Gastroesophageal sphincter (tissue), 4 donors: ENCODE measurements at regions not wholly inside any gene's neighbourhood (a gene's known extent, or its start where the extent isn't known, plus 50 kb on each side); places are given as distances from the start of the nearest gene placed in this dataset.
A peak's percentile ranks its signal among the peaks of the same experiment; 100 is the strongest.

Source experiments
- ATAC-seq: fragments of 150-250 bp; one replicate; pipeline ENCODE4 v1.9.1; 2016; ENCODE audit warnings: mild to moderate bottlenecking, moderate library complexity
- H3K27ac ChIP-seq, 4 donors: fragments of 200-600 bp; sonication (generic) in 3 of 4; 1 replicate in 3 of 4; 2 replicates in 1 of 4; pipeline ENCODE4 v1.5.1; 2016 to 2019
- H3K27me3 ChIP-seq: fragments of 200-600 bp; sonication (generic); one replicate; pipeline ENCODE4 v1.5.1; 2019
- H3K36me3 ChIP-seq, 2 donors: fragments of 200-600 bp; sonication (generic); one replicate each; pipeline ENCODE4 v1.5.1; 2019; ENCODE audit warnings: control low read depth in 1 of 2
- H3K4me1 ChIP-seq, 3 donors: fragments of 200-600 bp; sonication (generic); 1 replicate in 2 of 3; 2 replicates in 1 of 3; pipeline ENCODE4 v1.5.1; 2016 to 2019; ENCODE audit warnings: control low read depth in 2 of 3
- H3K4me3 ChIP-seq, 2 donors: fragments of 200-600 bp; sonication (generic); one replicate each; pipeline ENCODE4 v1.5.1; 2019; ENCODE audit warnings: mild to moderate bottlenecking in 1 of 2, moderate library complexity in 1 of 2
- H3K9me3 ChIP-seq, 3 donors: fragments of 200-600 bp; sonication (generic); one replicate each; pipeline ENCODE4 v1.5.1; 2017 to 2019; ENCODE audit warnings: control low read depth in 2 of 3
- EP300 ChIP-seq: sonication (generic); formaldehyde crosslinking; IDR thresholded peaks from one replicate; pipeline ENCODE4 v1.6.1; 2017; ENCODE audit warnings: antibody characterized with exemption, mild to moderate bottlenecking
- POLR2A ChIP-seq, 2 donors: fragments of 450-650 bp; IDR thresholded peaks; one replicate each; pipeline ENCODE4 v1.6.1; 2017; ENCODE audit warnings: antibody characterized with exemption in 2 of 2, mild to moderate bottlenecking in 2 of 2, moderate library complexity in 1 of 2
- POLR2AphosphoS5 ChIP-seq: sonication (generic); formaldehyde crosslinking; IDR thresholded peaks from one replicate; pipeline ENCODE4 v1.6.1; 2017; ENCODE audit warnings: antibody characterized with exemption
- WGBS, 2 donors: methylation state at CpG; one replicate each; pipeline ENCODE4 v1.1.5; 2018; ENCODE audit warnings: low coverage in 1 of 2; 5-methylcytosine and 5-hydroxymethylcytosine counted together
- TF ChIP-seq, protein P1 (sequence below), 4 experiments: fragments of 200-600 bp in 2 of 4; fragments of 450-650 bp in 2 of 4; sonication (generic) in 1 of 4; IDR thresholded peaks; one replicate each; pipeline ENCODE4 v1.5.1; 2017 to 2019; ENCODE audit warnings: antibody characterized with exemption in 4 of 4, mild to moderate bottlenecking in 2 of 4, moderate library complexity in 2 of 4

DNA sequence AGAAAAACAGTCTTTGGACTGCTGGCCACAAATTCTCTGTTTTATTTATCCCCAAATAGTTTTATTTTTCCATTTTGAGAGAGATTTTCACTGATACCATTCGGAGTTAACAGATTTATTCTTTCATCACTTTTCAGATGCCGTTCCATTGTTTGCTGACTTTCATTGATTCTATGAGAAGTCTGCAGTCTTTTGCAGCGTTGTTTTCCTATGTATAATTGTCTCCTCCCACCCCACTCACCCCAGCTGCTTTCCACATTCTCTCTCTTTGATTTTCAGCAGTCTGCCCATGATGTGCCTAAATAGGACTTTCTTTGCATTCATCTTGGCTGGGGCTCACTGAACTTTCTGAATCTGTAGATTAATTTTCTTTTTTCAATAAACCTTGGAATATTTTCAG lies 107.6 kb downstream of the C9orf50 start:
- Histone ChIP-seq H3K27ac (no peak overlapping the region), H3K27me3 (no peaks in the 10 kb centered on the region), H3K4me1 (no peaks in the 10 kb centered on the region), H3K4me3 (no peak overlapping the region), H3K9me3 (peaks cover 0 to 27% (median 0%) of the 10 kb centered on the region in 3 donors), H3K36me3 (no peaks in the 10 kb centered on the region)
- WGBS, 2 donors = 67 to 84% methylated on average over 3 of the region's 3 CpGs
- no peak for ATAC-seq
- no peak for TF ChIP-seq POLR2AphosphoS5
- TF ChIP-seq, protein P1, sequence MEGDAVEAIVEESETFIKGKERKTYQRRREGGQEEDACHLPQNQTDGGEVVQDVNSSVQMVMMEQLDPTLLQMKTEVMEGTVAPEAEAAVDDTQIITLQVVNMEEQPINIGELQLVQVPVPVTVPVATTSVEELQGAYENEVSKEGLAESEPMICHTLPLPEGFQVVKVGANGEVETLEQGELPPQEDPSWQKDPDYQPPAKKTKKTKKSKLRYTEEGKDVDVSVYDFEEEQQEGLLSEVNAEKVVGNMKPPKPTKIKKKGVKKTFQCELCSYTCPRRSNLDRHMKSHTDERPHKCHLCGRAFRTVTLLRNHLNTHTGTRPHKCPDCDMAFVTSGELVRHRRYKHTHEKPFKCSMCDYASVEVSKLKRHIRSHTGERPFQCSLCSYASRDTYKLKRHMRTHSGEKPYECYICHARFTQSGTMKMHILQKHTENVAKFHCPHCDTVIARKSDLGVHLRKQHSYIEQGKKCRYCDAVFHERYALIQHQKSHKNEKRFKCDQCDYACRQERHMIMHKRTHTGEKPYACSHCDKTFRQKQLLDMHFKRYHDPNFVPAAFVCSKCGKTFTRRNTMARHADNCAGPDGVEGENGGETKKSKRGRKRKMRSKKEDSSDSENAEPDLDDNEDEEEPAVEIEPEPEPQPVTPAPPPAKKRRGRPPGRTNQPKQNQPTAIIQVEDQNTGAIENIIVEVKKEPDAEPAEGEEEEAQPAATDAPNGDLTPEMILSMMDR (IDR thresholded peaks at IDR 0.05) = no peak
- TF ChIP-seq POLR2A (IDR thresholded peaks at IDR 0.05) = no peak
- no peak for TF ChIP-seq EP300

DNA sequence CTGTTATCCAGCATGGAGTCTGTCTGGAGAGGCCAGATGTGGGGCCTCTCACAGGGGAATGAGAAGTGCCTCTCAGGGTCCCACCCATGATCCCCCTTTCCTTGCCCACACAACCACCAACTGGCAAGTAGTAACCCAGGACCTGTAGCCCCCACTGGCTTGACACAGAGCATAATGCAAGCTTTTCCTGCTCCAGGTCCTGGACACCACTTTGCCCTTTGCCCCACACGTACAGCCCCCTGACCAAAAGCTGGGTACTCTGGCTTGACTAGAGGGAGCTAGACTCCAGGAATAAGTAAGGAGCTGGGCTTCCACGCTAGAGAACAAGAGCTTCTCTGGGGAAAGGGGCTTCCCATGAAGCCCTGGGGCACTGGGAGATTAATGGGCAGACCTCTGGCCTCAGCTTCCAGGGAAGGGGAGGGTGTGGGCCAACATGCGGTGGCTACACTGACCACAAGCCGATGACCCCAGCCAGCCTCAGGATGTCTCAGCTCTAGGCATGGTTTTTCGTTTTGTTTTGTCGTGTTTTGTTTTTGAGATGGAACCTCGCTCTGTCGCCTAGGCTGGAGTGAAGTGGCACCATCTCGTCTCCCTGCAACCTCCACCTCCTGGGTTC lies 109.5 kb downstream of the C9orf50 start:
- Histone ChIP-seq H3K9me3 (peaks cover 0 to 19% (median 0%) of the 10 kb centered on the region in 3 donors), H3K4me3 (no peak overlapping the region), H3K36me3 (no peaks in the 10 kb centered on the region), H3K27me3 (no peaks in the 10 kb centered on the region), H3K4me1 (no peaks in the 10 kb centered on the region), H3K27ac (no peak overlapping the region)
- ATAC-seq = no peak
- 75 to 100% methylated on average over 1 to 6 of the region's 9 CpGs for WGBS, 2 donors
- TF ChIP-seq, protein P1 (IDR thresholded peaks at IDR 0.05) = no peak
- TF ChIP-seq POLR2A (IDR thresholded peaks at IDR 0.05) = no peak
- TF ChIP-seq POLR2AphosphoS5 = no peak
- TF ChIP-seq EP300 = no peak

DNA sequence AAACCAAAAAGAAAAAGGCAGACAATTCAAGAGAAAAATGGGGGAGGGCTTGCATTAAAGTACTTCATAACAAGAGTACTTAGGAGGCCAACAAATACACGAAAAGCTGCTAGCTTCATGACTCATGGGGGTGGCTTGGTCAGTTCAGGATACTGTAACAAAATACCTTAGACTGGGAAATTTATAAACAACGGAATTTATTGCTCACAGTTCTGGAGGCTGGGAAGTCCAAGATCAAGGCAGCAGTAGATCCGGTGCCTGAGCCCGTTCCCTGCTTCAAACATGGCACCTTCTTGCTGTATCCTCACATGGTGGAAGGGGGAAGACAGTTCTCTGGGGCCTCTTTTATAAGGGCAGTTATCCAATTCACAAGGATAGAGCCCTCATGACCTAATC lies 111.4 kb downstream of the C9orf50 start:
- no peak overlapping the region for H3K27ac ChIP-seq
- WGBS, 2 donors = 38 to 50% methylated on average over 4 of the region's 4 CpGs
- peaks cover 0 to 16% of the 10 kb centered on the region in 2 donors for H3K36me3 ChIP-seq
- ATAC-seq = no peak
- H3K4me1 ChIP-seq = peaks cover 0 to 6% (median 0%) of the 10 kb centered on the region in 3 donors
- H3K27me3 ChIP-seq = no peaks in the 10 kb centered on the region
- no peak overlapping the region for H3K4me3 ChIP-seq
- H3K9me3 ChIP-seq = peaks cover 0 to 14% (median 0%) of the 10 kb centered on the region in 3 donors
- TF ChIP-seq, protein P1 (IDR thresholded peaks at IDR 0.05) = no peak
- TF ChIP-seq POLR2A (IDR thresholded peaks at IDR 0.05) (no peak), EP300 (no peak), POLR2AphosphoS5 (no peak)

DNA sequence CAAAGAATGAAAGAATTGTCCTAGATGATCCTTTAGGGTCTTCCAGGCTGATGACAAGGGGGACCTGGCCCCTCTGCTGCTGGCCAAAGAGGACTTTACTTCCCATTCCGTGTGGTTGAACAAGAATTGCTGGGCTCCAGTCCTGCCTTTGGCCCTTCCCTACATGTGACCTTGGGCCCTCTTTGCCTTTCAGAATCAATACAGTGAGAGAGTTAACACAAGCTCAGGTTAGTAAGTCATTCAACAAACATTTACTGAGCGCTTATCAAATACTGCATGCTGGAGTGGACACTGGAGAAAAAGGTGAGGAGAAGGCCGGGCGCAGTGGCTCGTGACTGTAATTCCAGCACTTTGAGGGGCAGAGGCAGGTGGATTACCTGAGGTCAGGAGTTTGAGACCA lies 113.1 kb downstream of the C9orf50 start:
- 90% methylated on average over 4 to 5 of the region's 5 CpGs for WGBS, 2 donors
- no peaks in the 10 kb centered on the region for H3K9me3 ChIP-seq
- no peak overlapping the region for H3K27ac ChIP-seq

DNA sequence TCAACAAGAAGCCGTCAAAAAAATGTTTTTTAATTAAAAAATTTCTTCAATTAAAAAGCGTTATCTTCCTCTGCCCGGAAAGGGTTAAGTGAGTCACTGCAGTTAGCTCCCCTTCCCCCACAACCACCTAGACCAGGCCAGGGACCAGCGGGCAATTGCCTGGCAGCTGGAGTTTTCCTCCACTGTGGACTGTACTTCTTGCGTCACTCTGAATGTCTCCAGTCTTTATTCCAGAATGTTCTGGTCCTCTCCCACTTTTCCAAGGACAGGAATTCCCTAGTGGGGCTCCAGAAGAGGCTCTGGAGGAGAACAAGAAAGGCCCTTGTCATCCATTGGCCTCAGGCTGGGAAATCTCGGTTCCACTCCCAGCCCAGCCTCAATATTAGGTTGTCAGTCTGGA lies 114.0 kb downstream of the C9orf50 start:
- Histone ChIP-seq H3K9me3 (no peaks in the 10 kb centered on the region), H3K36me3 (peaks cover 0 to 35% of the 10 kb centered on the region in 2 donors), H3K4me1 (peaks cover 0 to 12% (median 0%) of the 10 kb centered on the region in 3 donors), H3K4me3 (no peak overlapping the region), H3K27ac (no peak overlapping the region), H3K27me3 (no peaks in the 10 kb centered on the region)
- WGBS, 2 donors = 60 to 64% methylated on average over 1 to 5 of the region's 6 CpGs
- TF ChIP-seq POLR2A (IDR thresholded peaks at IDR 0.05) (no peak), POLR2AphosphoS5 (no peak), EP300 (no peak)
- TF ChIP-seq, protein P1 (IDR thresholded peaks at IDR 0.05) = no peak
- ATAC-seq = peak; percentile 21

More for the DNA sequence above, 113.1 kb downstream of the C9orf50 start:
- Histone ChIP-seq H3K27me3 (no peaks in the 10 kb centered on the region), H3K4me1 (peaks cover 0 to 10% (median 0%) of the 10 kb centered on the region in 3 donors), H3K36me3 (peaks cover 0 to 31% of the 10 kb centered on the region in 2 donors), H3K4me3 (no peak overlapping the region)
- ATAC-seq = no peak
- TF ChIP-seq POLR2A (IDR thresholded peaks at IDR 0.05) (no peak), POLR2AphosphoS5 (no peak)
- TF ChIP-seq, protein P1 (IDR thresholded peaks at IDR 0.05) = no peak
